ENCODE measurements at regions not wholly inside any gene's neighbourhood (a gene's known extent, or its start where the extent isn't known, plus 50 kb on each side); places are given as distances from the start of the nearest gene placed in this dataset.

GRCh38 chr6:98484696-98485095 lies 349.7 kb upstream of the POU3F2 start:
- POLR2A ChIA-PET: no interaction called here
- CTCF ChIA-PET: no interaction called here

GRCh38 chr6:98485593-98485992 lies 348.8 kb upstream of the POU3F2 start:
- H3K36me3 ChIP-seq (ENCODE audit: control insufficient read depth, insufficient read depth, low read length): no peaks in the 10 kb centered on the region
- POLR2A ChIA-PET: no interaction called here
- H3K27me3 ChIP-seq (ENCODE audit: control insufficient read depth, insufficient read depth, low read length): no peaks in the 10 kb centered on the region
- no peak overlapping the region for H3K4me3 ChIP-seq (ENCODE audit: low read depth, low read length)
- TF ChIP-seq CTCF (IDR thresholded peaks at IDR 0.05; ENCODE audit: insufficient read depth, low read depth, low read length): no peak
- CTCF ChIA-PET: no interaction called here
- DNase-seq (ENCODE audit: low read depth): no peak

More at GRCh38 chr6:98484696-98485095, 349.7 kb upstream of the POU3F2 start:
- Histone ChIP-seq H3K36me3 (ENCODE audit: control insufficient read depth, insufficient read depth, low read length) (no peaks in the 10 kb centered on the region), H3K27me3 (ENCODE audit: control insufficient read depth, insufficient read depth, low read length) (no peaks in the 10 kb centered on the region), H3K4me3 (ENCODE audit: low read depth, low read length) (no peak overlapping the region)
- TF ChIP-seq CTCF (IDR thresholded peaks at IDR 0.05; ENCODE audit: insufficient read depth, low read depth, low read length): no peak
- no peak for DNase-seq (ENCODE audit: low read depth)

- Histone ChIP-seq H3K27me3 (ENCODE audit: control insufficient read depth, insufficient read depth, low read length) (no peaks in the 10 kb centered on the region), H3K36me3 (ENCODE audit: control insufficient read depth, insufficient read depth, low read length) (no peaks in the 10 kb centered on the region), H3K4me3 (ENCODE audit: low read depth, low read length) (no peak overlapping the region)
- DNase-seq (ENCODE audit: low read depth): no peak
- ChIA-PET POLR2A (no interaction called here), CTCF (no interaction called here)
- no peak for TF ChIP-seq CTCF (IDR thresholded peaks at IDR 0.05; ENCODE audit: insufficient read depth, low read depth, low read length)
Measured at GRCh38 chr6:98486057-98486456, 348.3 kb upstream of the POU3F2 start.

- Histone ChIP-seq H3K36me3 (ENCODE audit: control insufficient read depth, insufficient read depth, low read length) (no peaks in the 10 kb centered on the region), H3K27me3 (ENCODE audit: control insufficient read depth, insufficient read depth, low read length) (no peaks in the 10 kb centered on the region), H3K4me3 (ENCODE audit: low read depth, low read length) (no peak overlapping the region)
- no peak for TF ChIP-seq CTCF (IDR thresholded peaks at IDR 0.05; ENCODE audit: insufficient read depth, low read depth, low read length)
- ChIA-PET POLR2A (no interaction called here), CTCF (interaction anchor here (1.7 kb wide), 1 partner anchor 9 kb away, joined by 4 read pairs; no protein-coding TSS in a partner anchor)
- no peak for DNase-seq (ENCODE audit: low read depth)
Measured at GRCh38 chr6:98487612-98488011, 346.8 kb upstream of the POU3F2 start.

GRCh38 chr6:98498144-98498775 lies 336.1 kb upstream of the POU3F2 start:
- Histone ChIP-seq H3K27me3 (ENCODE audit: control insufficient read depth, insufficient read depth, low read length) (no peaks in the 10 kb centered on the region), H3K4me3 (ENCODE audit: low read depth, low read length) (no peak overlapping the region), H3K36me3 (ENCODE audit: control insufficient read depth, insufficient read depth, low read length) (no peaks in the 10 kb centered on the region)
- no peak for TF ChIP-seq CTCF (IDR thresholded peaks at IDR 0.05; ENCODE audit: insufficient read depth, low read depth, low read length)
- no peak for DNase-seq (ENCODE audit: low read depth)
- POLR2A ChIA-PET: no interaction called here
- CTCF ChIA-PET: no interaction called here

Data from BJ (cell line).